PC-9 (cell line): ENCODE measurements at regions not wholly inside any gene's neighbourhood (a gene's known extent, or its start where the extent isn't known, plus 50 kb on each side); places are given as distances from the start of the nearest gene placed in this dataset.

Source experiments
- BruUV-seq: library from RNA; stranded (reverse); fragments of 400-500 nt; replicated peaks from 2 replicates; lab custom pipeline; 2021; lab: Mats Ljungman, UMichigan
- CTCF ChIA-PET: fragments of 300-600 bp; sonication (Branson Sonifier 250); formaldehyde crosslinking; loops from one replicate; lab custom pipeline; 2022; ENCODE audit warnings: antibody characterized with exemption; lab: Charles Lee
- POLR2A ChIA-PET: fragments of 300-600 bp; sonication (Branson Sonifier 250); formaldehyde crosslinking; loops from one replicate; lab custom pipeline; 2022; ENCODE audit warnings: antibody characterized with exemption; ENCODE audit not compliant: unreplicated experiment; lab: Charles Lee
- DNase-seq, 2 experiments: peaks; one replicate each; pipeline versions ENCODE4 v3.0.0 to v3.0.0-alpha.2; 2015 to 2022; ENCODE audit warnings: mixed read lengths in 1 of 2
- H2AFZ ChIP-seq: fragments of 200-600 bp; sonication (generic); 2 replicates; pipeline ENCODE4 v1.8.1; 2017; ENCODE audit warnings: antibody characterized with exemption
- H3F3A ChIP-seq: fragments of 200-600 bp; sonication (generic); 2 replicates; pipeline ENCODE4 v1.8.1; 2017; ENCODE audit warnings: antibody characterized with exemption, mild to moderate bottlenecking, low read depth; ENCODE audit not compliant: insufficient read depth
- H3K27ac ChIP-seq: fragments of 200-600 bp; sonication (generic); 2 replicates; pipeline ENCODE4 v1.6.1; 2016; ENCODE audit warnings: mixed run types
- H3K27me3 ChIP-seq: fragments of 200-600 bp; sonication (generic); 2 replicates; pipeline ENCODE4 v1.6.1; 2016; ENCODE audit warnings: low read depth, mixed run types; ENCODE audit not compliant: insufficient read depth
- H3K36me3 ChIP-seq: fragments of 200-600 bp; sonication (generic); 2 replicates; pipeline ENCODE4 v1.6.1; 2016; ENCODE audit warnings: low read depth, mixed run types
- H3K4me1 ChIP-seq: fragments of 200-600 bp; sonication (generic); replicated peaks from 2 replicates; pipeline ENCODE4 v1.6.1; 2016; ENCODE audit warnings: mixed run types; ENCODE audit not compliant: insufficient read depth
- H3K4me2 ChIP-seq: fragments of 200-600 bp; sonication (generic); 2 replicates; pipeline ENCODE4 v1.6.1; 2017; ENCODE audit warnings: mixed run types
- H3K4me3 ChIP-seq: fragments of 200-600 bp; sonication (generic); 2 replicates; pipeline ENCODE4 v1.6.1; 2016; ENCODE audit warnings: mixed run types
- H3K79me2 ChIP-seq: fragments of 200-600 bp; sonication (generic); 2 replicates; pipeline ENCODE4 v1.6.1; 2017; ENCODE audit warnings: low read depth, mixed run types
- H3K9me2 ChIP-seq: fragments of 200-600 bp; sonication (generic); 2 replicates; pipeline ENCODE4 v1.8.1; 2017; ENCODE audit warnings: mild to moderate bottlenecking; ENCODE audit not compliant: insufficient read depth
- H3K9me3 ChIP-seq: fragments of 200-600 bp; sonication (generic); 2 replicates; pipeline ENCODE4 v1.8.1; 2016; ENCODE audit warnings: low read depth; ENCODE audit not compliant: insufficient read depth
- H4K20me1 ChIP-seq: fragments of 200-600 bp; sonication (generic); 2 replicates; pipeline ENCODE4 v1.8.1; 2017; ENCODE audit not compliant: insufficient read depth
- EZH2 ChIP-seq: fragments of 200-600 bp; sonication (generic); IDR thresholded peaks from 2 replicates; pipeline ENCODE4 v1.8.0; 2017; ENCODE audit warnings: antibody characterized with exemption, low read depth
- intact Hi-C: fragments of 100-400 bp; cut with micrococcal nuclease; formaldehyde crosslinking; loops from one replicate; pipeline ENCODE4 v1.10.0; 2022; ENCODE audit not compliant: unreplicated experiment
- TF ChIP-seq, protein P1 (sequence below): fragments of 200-600 bp; sonication (generic); conservative IDR thresholded peaks from 2 replicates; pipeline ENCODE4 v1.6.1; 2017; ENCODE audit warnings: mixed run types, antibody characterized with exemption, mild to moderate bottlenecking, moderate library complexity

GRCh38 chr12:105548626-105549025, 218.1 kb downstream of the C12orf75 start:
- ChIA-PET CTCF (interaction anchor here (0.6 kb wide), 1 partner anchor 156 kb away, joined by 3 read pairs; no protein-coding TSS in a partner anchor), POLR2A (interaction anchor here (0.6 kb wide), 1 partner anchor 606 kb away, joined by 4 read pairs; no protein-coding TSS in a partner anchor)
- Histone ChIP-seq H3K4me1 (no peaks in the 10 kb centered on the region), H3K27me3 (no peaks in the 10 kb centered on the region), H3K79me2 (no peaks in the 10 kb centered on the region), H3K9me3 (0 out of 2 replicates have a peak, but pooled peaks cover 11% of the 10 kb centered on the region), H3F3A (no peaks in the 10 kb centered on the region), H3K27ac (no peak overlapping the region), H3K4me2 (no peak overlapping the region), H3K36me3 (no peaks in the 10 kb centered on the region), H2AFZ (no peak overlapping the region), H3K9me2 (no peaks in the 10 kb centered on the region; the same call in 1 of the 2 replicates), H4K20me1 (no peaks in the 10 kb centered on the region), H3K4me3 (no peak overlapping the region)
- no TSS peak for BruUV-seq
- TF ChIP-seq EZH2 = no peak
- TF ChIP-seq, protein P1, sequence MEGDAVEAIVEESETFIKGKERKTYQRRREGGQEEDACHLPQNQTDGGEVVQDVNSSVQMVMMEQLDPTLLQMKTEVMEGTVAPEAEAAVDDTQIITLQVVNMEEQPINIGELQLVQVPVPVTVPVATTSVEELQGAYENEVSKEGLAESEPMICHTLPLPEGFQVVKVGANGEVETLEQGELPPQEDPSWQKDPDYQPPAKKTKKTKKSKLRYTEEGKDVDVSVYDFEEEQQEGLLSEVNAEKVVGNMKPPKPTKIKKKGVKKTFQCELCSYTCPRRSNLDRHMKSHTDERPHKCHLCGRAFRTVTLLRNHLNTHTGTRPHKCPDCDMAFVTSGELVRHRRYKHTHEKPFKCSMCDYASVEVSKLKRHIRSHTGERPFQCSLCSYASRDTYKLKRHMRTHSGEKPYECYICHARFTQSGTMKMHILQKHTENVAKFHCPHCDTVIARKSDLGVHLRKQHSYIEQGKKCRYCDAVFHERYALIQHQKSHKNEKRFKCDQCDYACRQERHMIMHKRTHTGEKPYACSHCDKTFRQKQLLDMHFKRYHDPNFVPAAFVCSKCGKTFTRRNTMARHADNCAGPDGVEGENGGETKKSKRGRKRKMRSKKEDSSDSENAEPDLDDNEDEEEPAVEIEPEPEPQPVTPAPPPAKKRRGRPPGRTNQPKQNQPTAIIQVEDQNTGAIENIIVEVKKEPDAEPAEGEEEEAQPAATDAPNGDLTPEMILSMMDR = no peak
- intact Hi-C loops = no loop called here
- DNase-seq = no peak

- Histone ChIP-seq H3K4me1 (no peaks in the 10 kb centered on the region), H3F3A (no peaks in the 10 kb centered on the region), H3K27ac (no peak overlapping the region), H3K9me2 (no peaks in the 10 kb centered on the region), H2AFZ (no peak overlapping the region), H3K36me3 (no peaks in the 10 kb centered on the region), H4K20me1 (no peaks in the 10 kb centered on the region), H3K79me2 (no peaks in the 10 kb centered on the region), H3K4me2 (no peak overlapping the region), H3K9me3 (0 out of 2 replicates have a peak, but pooled peaks cover 11% of the 10 kb centered on the region), H3K4me3 (no peak overlapping the region), H3K27me3 (no peaks in the 10 kb centered on the region)
- intact Hi-C loops = no loop called here
- CTCF ChIA-PET = no interaction called here
- BruUV-seq = no TSS peak
- POLR2A ChIA-PET = no interaction called here
- TF ChIP-seq EZH2 = no peak
- TF ChIP-seq, protein P1 = no peak
- no peak for DNase-seq
These were observed 221.6 kb downstream of the C12orf75 start for GRCh38 chr12:105552056-105552455.

DNA sequence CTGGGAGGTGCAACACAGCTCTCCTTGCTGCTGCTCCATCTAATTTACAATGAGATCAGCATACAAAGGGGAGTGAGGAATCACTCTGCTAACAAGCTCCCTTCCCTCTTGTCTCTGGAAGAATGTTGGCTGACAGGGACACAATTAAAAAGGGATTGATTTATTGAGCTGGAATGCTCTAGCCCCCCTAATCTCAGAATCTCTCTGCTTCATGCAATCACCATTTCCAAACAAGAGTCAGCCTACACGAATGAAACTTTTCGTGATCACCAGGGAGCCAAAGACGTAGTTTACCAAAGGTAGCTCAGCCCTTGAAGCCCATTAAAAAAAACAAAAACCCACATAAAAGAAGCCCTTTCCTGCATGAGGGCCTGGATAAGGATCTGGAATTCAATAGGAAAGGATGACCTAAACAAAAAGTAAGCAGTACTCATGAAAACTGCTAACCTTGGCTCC, 223.8 kb downstream of the C12orf75 start:
- ChIA-PET CTCF (no interaction called here), POLR2A (no interaction called here)
- no TSS peak for BruUV-seq
- no peak overlapping the region for H3K27ac ChIP-seq
- H3K36me3 ChIP-seq = no peaks in the 10 kb centered on the region
- intact Hi-C loops = no loop called here
- no peak overlapping the region for H3K4me3 ChIP-seq
- no peaks in the 10 kb centered on the region for H3K4me1 ChIP-seq
- DNase-seq = no peak
- no peaks in the 10 kb centered on the region for H3F3A ChIP-seq
- no peak for TF ChIP-seq EZH2
- TF ChIP-seq, protein P1 = no peak
- H4K20me1 ChIP-seq = no peaks in the 10 kb centered on the region
- H3K9me2 ChIP-seq = no peaks in the 10 kb centered on the region
- H2AFZ ChIP-seq = no peak overlapping the region
- no peak overlapping the region for H3K4me2 ChIP-seq
- 0 out of 2 replicates have a peak, but pooled peaks cover 11% of the 10 kb centered on the region for H3K9me3 ChIP-seq
- no peaks in the 10 kb centered on the region for H3K27me3 ChIP-seq
- no peaks in the 10 kb centered on the region for H3K79me2 ChIP-seq
